ENCODE measurements at regions not wholly inside any gene's neighbourhood (a gene's known extent, or its start where the extent isn't known, plus 50 kb on each side); places are given as distances from the start of the nearest gene placed in this dataset.

DNA sequence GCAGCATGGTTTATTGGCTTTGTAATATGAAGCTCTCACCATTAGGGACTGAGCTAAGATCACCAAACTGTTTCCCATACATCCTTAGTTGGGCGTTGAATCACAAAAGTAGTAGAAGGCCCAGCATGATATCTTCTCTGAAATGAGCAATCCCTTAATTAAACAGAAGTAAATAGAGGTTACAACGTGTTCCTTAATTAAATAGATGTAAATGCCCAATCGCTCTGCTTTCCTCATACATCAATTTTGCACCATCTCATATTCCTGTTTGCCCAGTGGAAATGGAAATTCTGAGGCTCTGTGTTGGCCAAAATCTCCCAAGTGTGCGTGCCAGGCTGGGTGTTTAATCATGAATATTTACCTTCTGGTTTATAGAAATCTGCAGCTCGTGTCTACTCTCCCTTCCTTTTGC is 107.4 kb upstream of the FOXB1 start:
- TF ChIP-seq NFIC (IDR thresholded peaks at IDR 0.05) (no peak), RAD21 (IDR thresholded peaks at IDR 0.05; ENCODE audit: low read depth) (no peak), TEAD4 (IDR thresholded peaks at IDR 0.05) (no peak), EGR1 (IDR thresholded peaks at IDR 0.05) (no peak), TAF1 (IDR thresholded peaks at IDR 0.05; ENCODE audit: low read depth) (no peak), EP300 (IDR thresholded peaks at IDR 0.05; ENCODE audit: borderline replicate concordance) (no peak), FOXM1 (IDR thresholded peaks at IDR 0.05; ENCODE audit: borderline replicate concordance, low read depth) (no peak), CEBPB (IDR thresholded peaks at IDR 0.05) (no peak), CREB1 (IDR thresholded peaks at IDR 0.05; ENCODE audit: low read depth) (no peak)
- TF ChIP-seq, protein P1, sequence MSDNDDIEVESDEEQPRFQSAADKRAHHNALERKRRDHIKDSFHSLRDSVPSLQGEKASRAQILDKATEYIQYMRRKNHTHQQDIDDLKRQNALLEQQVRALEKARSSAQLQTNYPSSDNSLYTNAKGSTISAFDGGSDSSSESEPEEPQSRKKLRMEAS (IDR thresholded peaks at IDR 0.05): no peak
- TF ChIP-seq, protein P2, sequence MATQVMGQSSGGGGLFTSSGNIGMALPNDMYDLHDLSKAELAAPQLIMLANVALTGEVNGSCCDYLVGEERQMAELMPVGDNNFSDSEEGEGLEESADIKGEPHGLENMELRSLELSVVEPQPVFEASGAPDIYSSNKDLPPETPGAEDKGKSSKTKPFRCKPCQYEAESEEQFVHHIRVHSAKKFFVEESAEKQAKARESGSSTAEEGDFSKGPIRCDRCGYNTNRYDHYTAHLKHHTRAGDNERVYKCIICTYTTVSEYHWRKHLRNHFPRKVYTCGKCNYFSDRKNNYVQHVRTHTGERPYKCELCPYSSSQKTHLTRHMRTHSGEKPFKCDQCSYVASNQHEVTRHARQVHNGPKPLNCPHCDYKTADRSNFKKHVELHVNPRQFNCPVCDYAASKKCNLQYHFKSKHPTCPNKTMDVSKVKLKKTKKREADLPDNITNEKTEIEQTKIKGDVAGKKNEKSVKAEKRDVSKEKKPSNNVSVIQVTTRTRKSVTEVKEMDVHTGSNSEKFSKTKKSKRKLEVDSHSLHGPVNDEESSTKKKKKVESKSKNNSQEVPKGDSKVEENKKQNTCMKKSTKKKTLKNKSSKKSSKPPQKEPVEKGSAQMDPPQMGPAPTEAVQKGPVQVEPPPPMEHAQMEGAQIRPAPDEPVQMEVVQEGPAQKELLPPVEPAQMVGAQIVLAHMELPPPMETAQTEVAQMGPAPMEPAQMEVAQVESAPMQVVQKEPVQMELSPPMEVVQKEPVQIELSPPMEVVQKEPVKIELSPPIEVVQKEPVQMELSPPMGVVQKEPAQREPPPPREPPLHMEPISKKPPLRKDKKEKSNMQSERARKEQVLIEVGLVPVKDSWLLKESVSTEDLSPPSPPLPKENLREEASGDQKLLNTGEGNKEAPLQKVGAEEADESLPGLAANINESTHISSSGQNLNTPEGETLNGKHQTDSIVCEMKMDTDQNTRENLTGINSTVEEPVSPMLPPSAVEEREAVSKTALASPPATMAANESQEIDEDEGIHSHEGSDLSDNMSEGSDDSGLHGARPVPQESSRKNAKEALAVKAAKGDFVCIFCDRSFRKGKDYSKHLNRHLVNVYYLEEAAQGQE (IDR thresholded peaks at IDR 0.05; ENCODE audit: low read depth): no peak
- TF ChIP-seq, protein P3, sequence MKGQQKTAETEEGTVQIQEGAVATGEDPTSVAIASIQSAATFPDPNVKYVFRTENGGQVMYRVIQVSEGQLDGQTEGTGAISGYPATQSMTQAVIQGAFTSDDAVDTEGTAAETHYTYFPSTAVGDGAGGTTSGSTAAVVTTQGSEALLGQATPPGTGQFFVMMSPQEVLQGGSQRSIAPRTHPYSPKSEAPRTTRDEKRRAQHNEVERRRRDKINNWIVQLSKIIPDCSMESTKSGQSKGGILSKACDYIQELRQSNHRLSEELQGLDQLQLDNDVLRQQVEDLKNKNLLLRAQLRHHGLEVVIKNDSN (IDR thresholded peaks at IDR 0.05): no peak

Measured in Ishikawa (cell line).